ENCODE measurements at regions not wholly inside any gene's neighbourhood (a gene's known extent, or its start where the extent isn't known, plus 50 kb on each side); places are given as distances from the start of the nearest gene placed in this dataset.

- FAIRE-seq: no peak
- 91% methylated on average over 5 of the region's 5 CpGs; no CpG with 5 or more reads in 1 of the 2 experiments for WGBS, 2 experiments (ENCODE audit: extremely low coverage in 1 of 2, insufficient coverage in 1 of 2, insufficient read length in 1 of 2, insufficient replicate concordance in 2 of 2, low coverage in 1 of 2, low lambda C conversion rate in 2 of 2, missing lambda C conversion rate in 1 of 2)
- TF ChIP-seq PHF8 (conservative IDR thresholded peaks at IDR 0.05; ENCODE audit: low read depth, low read length) (no peak), CREB1 (IDR thresholded peaks at IDR 0.05) (no peak), CHD1 (IDR thresholded peaks at IDR 0.05; ENCODE audit: low read depth, low read length) (no peak), RBBP5 (IDR thresholded peaks at IDR 0.05; ENCODE audit: borderline replicate concordance, low read depth, low read length) (no peak), MAX (IDR thresholded peaks at IDR 0.05) (no peak), GABPA (IDR thresholded peaks at IDR 0.05; ENCODE audit: borderline replicate concordance, insufficient read depth, low read length) (no peak), KDM5A (IDR thresholded peaks at IDR 0.05; ENCODE audit: low read length) (no peak)
Observed at GRCh38 chr20:40109136-40109535, 579.9 kb downstream of the MAFB start.

More at GRCh38 chr20:40109136-40109535, 579.9 kb downstream of the MAFB start:
- Histone ChIP-seq H3K18ac (ENCODE audit: extremely low read depth, low read length) (no peak overlapping the region), H4K8ac (ENCODE audit: extremely low read depth, insufficient read depth, low read length) (no peak overlapping the region), H4K91ac (replicated peaks; ENCODE audit: insufficient read length, low read length) (no peak overlapping the region), H3K27me3 (replicated peaks in 1 of 4; ENCODE audit: control insufficient read depth in 3 of 4, extremely low read depth in 1 of 4, insufficient read depth in 3 of 4, low read length in 3 of 4) (no peaks in the 10 kb centered on the region), H3K9me3 (ENCODE audit: insufficient read depth in 2 of 2, low read depth in 1 of 2, low read length in 1 of 2) (no peaks in the 10 kb centered on the region), H3K79me2 (ENCODE audit: control insufficient read depth in 1 of 2, insufficient read depth in 2 of 2, low read length in 2 of 2) (no peaks in the 10 kb centered on the region), H3K14ac (ENCODE audit: insufficient read length) (no peak overlapping the region), H2AK5ac (ENCODE audit: low read depth, low read length) (no peak overlapping the region), H3K23ac (ENCODE audit: insufficient read length) (no peak overlapping the region), H2BK120ac (replicated peaks; ENCODE audit: low read depth, low read length) (no peak overlapping the region), H3K4me2 (ENCODE audit: insufficient read depth in 1 of 2, low read depth in 2 of 2, low read length in 2 of 2) (no peak overlapping the region), H3K27ac (ENCODE audit: low read depth, low read length) (no peak overlapping the region), H3K9ac (replicated peaks in 1 of 4; ENCODE audit: extremely low read depth in 1 of 4, low read depth in 3 of 4, low read length in 3 of 4) (no peak overlapping the region), H2BK12ac (ENCODE audit: low read depth, low read length) (no peak overlapping the region), H2BK15ac (ENCODE audit: low read length) (no peak overlapping the region), H4K5ac (ENCODE audit: insufficient read length, low read depth, low read length) (no peak overlapping the region), H3K4ac (replicated peaks; ENCODE audit: insufficient read length, low read depth, low read length) (no peak overlapping the region), H3K36me3 (ENCODE audit: control insufficient read depth in 2 of 4, insufficient read depth in 4 of 4, low read length in 3 of 4) (no peaks in the 10 kb centered on the region), H2BK5ac (ENCODE audit: low read depth, low read length) (no peak overlapping the region), H3K56ac (replicated peaks; ENCODE audit: insufficient read length, low read depth, low read length) (no peak overlapping the region), H2AFZ (ENCODE audit: low read length) (no peak overlapping the region), H3K4me1 (replicated peaks in 1 of 4; ENCODE audit: control insufficient read depth in 3 of 4, insufficient read depth in 4 of 4, low read length in 3 of 4) (no peaks in the 10 kb centered on the region), H4K20me1 (replicated peaks in 1 of 2; ENCODE audit: control insufficient read depth in 1 of 2, insufficient read depth in 2 of 2, low read length in 2 of 2) (no peaks in the 10 kb centered on the region), H3K79me1 (ENCODE audit: low read depth, low read length) (no peaks in the 10 kb centered on the region; the same call in 1 of the 2 replicates), H2BK20ac (ENCODE audit: low read length) (no peak overlapping the region), H3K23me2 (ENCODE audit: low read depth, low read length) (0 out of 2 replicates have a peak, but pooled peaks cover 2% of the 10 kb centered on the region), H3K4me3 (ENCODE audit: extremely low read depth in 1 of 4, insufficient read depth in 2 of 4, low read depth in 3 of 4, low read length in 4 of 4) (no peak overlapping the region)
- POLR2A ChIA-PET (ENCODE audit: partially characterized antibody): no interaction called here
- CTCF ChIA-PET (ENCODE audit: partially characterized antibody): interaction anchor here (1.0 kb wide), 1 partner anchor 840 kb away, joined by 3 read pairs; no protein-coding TSS in a partner anchor
- no peak for DNase-seq (ENCODE audit: low read depth in 1 of 2, low spot score in 2 of 2)
